ENCODE measurements at regions not wholly inside any gene's neighbourhood (a gene's known extent, or its start where the extent isn't known, plus 50 kb on each side); places are given as distances from the start of the nearest gene placed in this dataset.

GRCh38 chr6:25121186-25121585 is 158.0 kb upstream of the CARMIL1 start:
- H3K9me3 ChIP-seq = no peaks in the 10 kb centered on the region
- no peak for DNase-seq (ENCODE audit: low spot score)
- H3K4me3 ChIP-seq = no peak overlapping the region
- TF ChIP-seq POLR2A (IDR thresholded peaks at IDR 0.05) (no peak), POLR2AphosphoS5 (IDR thresholded peaks at IDR 0.05) (no peak)
- TF ChIP-seq, protein P1, sequence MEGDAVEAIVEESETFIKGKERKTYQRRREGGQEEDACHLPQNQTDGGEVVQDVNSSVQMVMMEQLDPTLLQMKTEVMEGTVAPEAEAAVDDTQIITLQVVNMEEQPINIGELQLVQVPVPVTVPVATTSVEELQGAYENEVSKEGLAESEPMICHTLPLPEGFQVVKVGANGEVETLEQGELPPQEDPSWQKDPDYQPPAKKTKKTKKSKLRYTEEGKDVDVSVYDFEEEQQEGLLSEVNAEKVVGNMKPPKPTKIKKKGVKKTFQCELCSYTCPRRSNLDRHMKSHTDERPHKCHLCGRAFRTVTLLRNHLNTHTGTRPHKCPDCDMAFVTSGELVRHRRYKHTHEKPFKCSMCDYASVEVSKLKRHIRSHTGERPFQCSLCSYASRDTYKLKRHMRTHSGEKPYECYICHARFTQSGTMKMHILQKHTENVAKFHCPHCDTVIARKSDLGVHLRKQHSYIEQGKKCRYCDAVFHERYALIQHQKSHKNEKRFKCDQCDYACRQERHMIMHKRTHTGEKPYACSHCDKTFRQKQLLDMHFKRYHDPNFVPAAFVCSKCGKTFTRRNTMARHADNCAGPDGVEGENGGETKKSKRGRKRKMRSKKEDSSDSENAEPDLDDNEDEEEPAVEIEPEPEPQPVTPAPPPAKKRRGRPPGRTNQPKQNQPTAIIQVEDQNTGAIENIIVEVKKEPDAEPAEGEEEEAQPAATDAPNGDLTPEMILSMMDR (IDR thresholded peaks at IDR 0.05) = no peak
- H3K27me3 ChIP-seq (replicated peaks; ENCODE audit: insufficient read depth) = no peaks in the 10 kb centered on the region
- no peaks in the 10 kb centered on the region for H3K4me1 ChIP-seq (replicated peaks)
- intact Hi-C loops (cut with DNase I) = no loop called here
- no peaks in the 10 kb centered on the region for H3K36me3 ChIP-seq
- no peak overlapping the region for H3K27ac ChIP-seq

DNA sequence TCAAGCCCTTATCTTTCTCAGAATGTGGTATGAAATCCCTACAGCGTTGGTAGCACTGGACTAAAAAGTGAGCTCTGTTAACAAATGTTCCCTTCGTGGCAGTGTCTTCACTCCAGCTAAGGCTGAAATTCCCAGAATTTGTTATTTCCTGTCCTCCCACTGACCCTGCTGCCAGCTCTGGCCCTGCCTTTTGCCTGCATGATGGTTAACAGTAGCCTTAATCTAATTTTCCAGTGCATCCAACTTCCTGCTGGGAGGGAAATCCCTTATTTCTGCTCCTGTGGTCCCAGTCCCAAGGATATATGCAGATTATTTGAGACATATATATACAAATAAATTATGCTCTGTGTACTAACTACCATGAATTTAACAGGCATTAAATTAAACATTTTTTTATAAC is 157.2 kb upstream of the CARMIL1 start:
- TF ChIP-seq, protein P1 (IDR thresholded peaks at IDR 0.05) = no peak
- TF ChIP-seq POLR2AphosphoS5 (IDR thresholded peaks at IDR 0.05) (no peak), POLR2A (IDR thresholded peaks at IDR 0.05) (no peak)
- intact Hi-C loops (cut with DNase I) = no loop called here
- Histone ChIP-seq H3K4me3 (no peak overlapping the region), H3K9me3 (no peaks in the 10 kb centered on the region), H3K27ac (no peak overlapping the region), H3K4me1 (replicated peaks) (no peaks in the 10 kb centered on the region), H3K27me3 (replicated peaks; ENCODE audit: insufficient read depth) (no peaks in the 10 kb centered on the region), H3K36me3 (no peaks in the 10 kb centered on the region)
- 28% methylated on average over 2 of the region's 2 CpGs for WGBS
- no peak for DNase-seq (ENCODE audit: low spot score)

GRCh38 chr6:25122622-25123237 is 156.4 kb upstream of the CARMIL1 start:
- Histone ChIP-seq H3K27ac (no peak overlapping the region), H3K4me1 (replicated peaks) (no peaks in the 10 kb centered on the region), H3K4me3 (no peak overlapping the region), H3K27me3 (replicated peaks; ENCODE audit: insufficient read depth) (no peaks in the 10 kb centered on the region), H3K9me3 (no peaks in the 10 kb centered on the region), H3K36me3 (no peaks in the 10 kb centered on the region)
- peak; percentile 33 for DNase-seq (ENCODE audit: low spot score)
- TF ChIP-seq, protein P1 (IDR thresholded peaks at IDR 0.05) = no peak
- TF ChIP-seq POLR2AphosphoS5 (IDR thresholded peaks at IDR 0.05) = peak; percentile 47
- TF ChIP-seq POLR2A (IDR thresholded peaks at IDR 0.05) = no peak
- 41% methylated on average over 3 of the region's 3 CpGs for WGBS
- intact Hi-C loops (cut with DNase I) = no loop called here

- no peaks in the 10 kb centered on the region for H3K27me3 ChIP-seq (replicated peaks; ENCODE audit: insufficient read depth)
- no peaks in the 10 kb centered on the region for H3K4me1 ChIP-seq (replicated peaks)
- no peak overlapping the region for H3K27ac ChIP-seq
These were observed 154.9 kb upstream of the CARMIL1 start for GRCh38 chr6:25124216-25124715.

More at GRCh38 chr6:25124216-25124715, 154.9 kb upstream of the CARMIL1 start:
- TF ChIP-seq POLR2AphosphoS5 (IDR thresholded peaks at IDR 0.05) (no peak), POLR2A (IDR thresholded peaks at IDR 0.05) (no peak)
- TF ChIP-seq, protein P1 (IDR thresholded peaks at IDR 0.05) = no peak
- WGBS = 85% methylated on average over 2 of the region's 2 CpGs
- no peak overlapping the region for H3K4me3 ChIP-seq
- no peaks in the 10 kb centered on the region for H3K9me3 ChIP-seq
- H3K36me3 ChIP-seq = no peaks in the 10 kb centered on the region
- no peak for DNase-seq (ENCODE audit: low spot score)
- intact Hi-C loops (cut with DNase I) = no loop called here
